ENCODE measurements at regions not wholly inside any gene's neighbourhood (a gene's known extent, or its start where the extent isn't known, plus 50 kb on each side); places are given as distances from the start of the nearest gene placed in this dataset.

DNA sequence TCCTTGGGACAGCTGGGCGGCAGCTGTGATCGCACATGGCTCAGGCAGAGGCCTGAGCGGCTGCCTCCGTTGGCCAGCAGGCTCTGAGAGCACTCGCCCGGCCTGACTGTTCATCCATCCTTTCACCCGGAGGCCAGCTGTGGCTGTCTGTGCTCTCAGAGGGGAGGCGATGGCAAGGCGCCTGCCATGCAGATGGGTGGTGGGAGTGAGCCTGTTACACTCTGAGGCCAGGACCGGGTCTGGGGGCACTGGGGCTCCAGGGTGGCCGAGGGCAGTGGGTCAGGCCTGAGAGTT lies 292.3 kb downstream of the TMEM121 start:
- DNase-seq = no peak

DNA sequence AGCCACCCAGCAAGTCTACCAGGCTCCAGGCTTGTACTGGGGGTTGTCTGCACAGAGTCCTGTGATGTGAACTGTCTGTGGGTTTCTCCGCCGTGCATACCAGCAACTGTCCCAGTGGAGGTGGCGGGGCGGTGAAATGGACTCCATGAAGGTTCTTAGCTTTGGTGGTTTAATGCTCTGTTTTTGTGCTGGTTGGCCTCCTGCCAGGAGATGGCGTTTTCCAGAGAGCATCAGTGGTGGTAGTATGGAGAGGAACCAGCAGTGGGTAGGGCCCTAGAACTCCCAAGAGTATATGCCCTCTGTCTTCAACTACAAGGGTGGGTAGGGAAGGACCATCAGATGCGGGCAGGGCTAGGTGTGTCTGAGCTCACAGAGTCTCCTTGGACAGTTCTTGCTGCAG lies 303.8 kb downstream of the TMEM121 start:
- DNase-seq = no peak

GRCh38 chr14:105836160-105836559 lies 309.8 kb downstream of the TMEM121 start:
- DNase-seq = no peak

GRCh38 chr14:105836730-105837129 lies 310.3 kb downstream of the TMEM121 start:
- no peak for DNase-seq

- no peak for DNase-seq
Measured at GRCh38 chr14:105837349-105838063, 311.1 kb downstream of the TMEM121 start.

DNA sequence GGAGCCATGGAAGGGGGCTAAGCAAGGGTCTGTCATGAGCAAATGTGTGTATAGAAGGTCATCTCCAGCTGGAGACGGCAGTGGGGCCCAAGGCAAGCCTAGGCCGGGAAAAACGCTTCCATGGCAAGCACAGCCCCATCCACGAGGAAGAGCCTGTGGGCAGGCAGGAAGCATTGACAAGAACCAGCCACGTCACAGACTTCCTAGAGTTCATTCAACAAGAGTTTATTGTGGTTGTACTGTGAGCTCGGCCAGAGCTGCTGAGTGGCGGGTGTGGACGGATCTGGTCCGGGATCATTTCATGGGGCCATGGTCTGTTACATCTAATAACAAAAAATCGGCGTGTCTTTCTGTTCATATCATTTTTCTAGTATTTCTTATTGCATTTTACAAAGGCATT lies 311.7 kb downstream of the TMEM121 start:
- no peak for DNase-seq

DNA sequence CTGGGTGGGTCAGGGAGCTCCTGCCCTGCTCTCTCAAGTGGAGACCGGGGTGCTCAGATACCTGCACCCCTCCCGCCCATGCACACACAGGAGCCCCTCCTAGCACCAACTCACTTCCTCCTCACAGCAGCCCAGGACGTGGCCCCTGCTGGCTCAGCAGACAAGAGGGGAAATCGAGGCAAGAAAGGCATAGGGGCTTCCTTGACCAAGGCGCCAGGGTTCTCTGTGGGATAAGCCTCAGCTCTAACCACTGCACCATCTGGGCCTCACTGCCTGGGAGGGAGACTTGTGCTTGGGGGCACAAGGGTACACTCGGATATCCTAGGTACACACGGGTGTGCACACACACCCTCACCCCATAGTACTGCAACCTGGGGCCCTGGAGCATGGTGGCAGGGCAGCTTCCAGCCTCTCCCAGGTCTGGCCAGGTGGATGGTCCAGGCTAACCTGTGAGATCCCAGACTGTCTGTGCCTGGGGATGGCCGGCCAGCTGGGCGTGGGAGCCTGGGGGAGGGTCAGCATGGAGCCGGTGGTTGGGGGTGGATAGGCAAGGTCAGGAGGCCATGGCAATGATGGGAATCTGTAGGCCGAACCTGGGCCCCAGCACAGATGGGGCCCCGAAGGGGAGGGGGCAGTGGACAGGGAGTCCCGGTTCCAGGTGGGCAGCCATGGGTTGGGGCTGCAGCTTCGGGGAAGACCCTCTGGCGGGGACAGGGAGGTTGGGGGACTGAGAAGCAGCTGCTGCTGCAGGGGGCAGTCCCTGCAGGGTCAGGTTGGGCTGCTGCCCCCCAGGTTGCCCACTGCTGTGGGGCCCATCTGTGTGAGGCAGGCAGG lies 312.4 kb downstream of the TMEM121 start:
- DNase-seq = no peak

GRCh38 chr14:105839425-105840265 lies 313.3 kb downstream of the TMEM121 start:
- no peak for DNase-seq

DNA sequence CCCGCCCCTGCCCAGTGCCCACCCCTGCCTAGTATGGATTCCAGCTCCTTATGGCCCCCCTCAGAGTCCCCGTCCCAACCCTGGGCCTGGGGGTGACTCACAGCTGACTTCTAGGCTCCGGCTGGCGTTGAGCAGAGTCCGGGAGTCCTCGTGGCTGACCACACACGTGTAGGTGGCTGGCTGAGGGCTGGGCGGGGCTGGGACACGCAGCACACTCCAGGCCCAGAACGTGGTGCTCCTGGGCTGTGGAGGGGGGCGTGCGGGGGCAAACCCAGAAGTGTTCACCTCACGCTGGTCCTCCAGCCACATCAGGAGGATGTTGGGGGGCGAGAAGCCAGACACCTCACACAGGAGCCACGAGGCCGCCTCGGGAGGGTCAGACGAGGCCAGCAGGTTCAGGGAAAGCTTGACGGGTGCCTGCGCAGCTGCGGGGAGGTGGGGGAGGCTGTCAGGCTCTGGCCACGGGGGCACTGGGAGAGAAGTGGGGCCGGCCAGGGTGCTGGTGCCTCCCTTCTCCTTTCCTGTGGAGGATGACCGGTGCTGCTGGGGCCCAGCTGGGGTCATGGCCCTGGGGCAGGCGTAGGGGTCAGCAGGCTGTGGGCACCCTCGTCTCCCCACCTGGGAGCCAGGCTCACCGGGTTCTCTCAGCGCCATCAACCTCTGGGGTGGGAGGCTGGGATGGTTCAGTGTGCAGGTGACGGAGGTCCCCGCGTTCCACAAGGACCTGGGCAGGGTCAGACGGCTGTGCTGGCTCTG lies 314.1 kb downstream of the TMEM121 start:
- no peak for DNase-seq

- DNase-seq = no peak
Measured at GRCh38 chr14:105841022-105842009, 314.9 kb downstream of the TMEM121 start.

GRCh38 chr14:105842105-105842504 lies 315.7 kb downstream of the TMEM121 start:
- DNase-seq = no peak

GRCh38 chr14:105843444-105844046 lies 317.2 kb downstream of the TMEM121 start:
- no peak for DNase-seq

DNA sequence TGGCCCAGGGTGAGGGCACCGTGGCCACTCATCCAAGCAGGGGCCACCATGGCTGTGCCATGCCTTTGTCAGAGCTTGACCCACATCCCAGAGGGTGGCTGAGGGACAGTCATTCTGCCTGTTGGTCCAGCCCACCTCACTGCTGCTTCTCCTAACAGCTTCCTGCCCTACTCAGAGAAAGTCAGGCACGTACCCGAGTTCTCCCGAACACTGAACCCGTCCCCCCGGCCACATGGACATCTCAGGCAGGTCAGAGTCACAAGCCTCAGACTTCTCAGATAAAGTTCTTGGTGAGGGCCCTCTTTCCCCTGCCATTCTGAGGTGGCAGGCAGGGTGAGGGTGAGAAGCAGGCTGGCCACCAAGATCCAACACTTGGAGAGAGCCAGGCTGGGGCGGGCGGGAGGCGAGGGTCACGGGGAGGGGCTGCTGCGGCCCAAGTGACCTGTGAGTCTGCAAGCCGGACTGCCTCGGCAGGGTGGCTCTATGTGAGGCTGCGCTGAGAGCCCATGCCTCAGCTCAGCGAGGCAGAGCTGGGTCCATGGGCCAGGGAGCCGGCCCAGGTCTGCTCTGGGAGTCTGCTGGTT lies 317.8 kb downstream of the TMEM121 start:
- DNase-seq = no peak

DNA sequence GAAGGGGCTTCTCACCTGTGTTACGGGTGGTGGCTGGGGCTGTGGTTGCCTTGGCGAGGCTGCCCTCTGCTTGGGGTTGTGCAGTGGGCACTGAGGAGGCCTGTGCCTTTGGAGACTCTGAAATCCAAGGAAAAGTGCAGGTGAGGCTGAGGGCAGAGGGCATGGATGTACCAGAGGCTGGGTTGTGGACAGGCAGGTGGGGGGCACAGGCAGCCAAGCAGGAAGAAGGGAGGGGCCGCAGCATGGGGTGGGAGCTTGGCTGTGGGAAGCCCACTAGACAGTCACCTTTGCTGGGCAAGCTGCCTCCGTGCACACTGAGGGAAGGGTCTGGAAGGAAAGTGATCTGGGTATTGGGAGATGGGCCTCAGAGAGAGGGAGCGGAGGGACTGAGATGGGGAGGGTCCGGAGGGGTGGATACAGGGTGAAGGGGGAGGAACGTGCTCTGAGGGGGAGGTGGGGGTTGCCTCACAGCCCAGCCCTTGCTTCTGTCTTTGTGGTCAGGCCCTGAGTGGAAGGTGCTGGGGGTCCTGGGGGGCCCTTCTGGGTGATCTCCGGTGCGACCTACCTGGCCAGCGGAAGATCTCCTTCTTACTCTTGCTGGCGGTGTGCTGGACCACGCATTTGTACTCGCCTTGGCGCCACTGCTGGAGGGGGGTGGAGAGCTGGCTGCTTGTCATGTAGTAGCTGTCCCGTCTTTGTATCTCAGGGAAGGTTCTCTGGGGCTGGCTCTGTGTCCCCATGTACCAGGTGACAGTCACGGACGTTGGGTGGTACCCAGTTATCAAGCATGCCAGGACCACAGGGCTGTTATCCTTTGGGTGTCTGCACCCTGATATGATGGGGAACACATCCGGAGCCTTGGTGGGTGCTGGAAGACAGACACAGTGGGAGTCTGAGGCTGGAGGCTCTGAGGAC lies 318.7 kb downstream of the TMEM121 start:
- DNase-seq = no peak

DNA sequence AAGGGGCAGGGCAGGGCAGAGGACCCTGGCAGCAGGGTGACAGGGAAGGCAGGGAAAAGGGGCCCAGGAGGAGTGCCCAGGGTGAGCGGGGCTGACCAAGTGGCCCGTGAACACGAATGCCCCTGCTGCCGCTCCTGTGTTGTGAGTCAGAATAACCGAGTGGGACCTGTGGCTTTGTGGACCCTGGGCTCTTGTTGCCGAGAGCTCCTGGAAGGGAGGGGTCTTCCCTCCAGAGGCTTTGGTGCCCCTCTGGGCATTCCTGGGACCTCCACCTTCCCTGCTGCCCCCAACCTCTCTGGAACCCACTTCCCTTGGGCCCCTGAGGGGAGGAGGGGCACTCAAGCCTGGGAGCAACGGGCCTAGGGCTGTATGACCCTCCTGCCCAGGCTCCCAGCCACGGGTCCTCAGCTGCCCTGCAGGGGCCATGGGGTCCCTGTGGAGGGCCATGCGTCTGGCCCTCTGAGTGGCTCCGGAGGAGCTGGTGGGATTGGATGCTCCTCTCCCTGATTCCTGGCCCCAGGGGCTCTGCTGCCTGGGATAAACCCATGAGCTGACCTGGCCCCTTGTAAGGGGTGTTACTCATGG lies 319.4 kb downstream of the TMEM121 start:
- DNase-seq = no peak

DNA sequence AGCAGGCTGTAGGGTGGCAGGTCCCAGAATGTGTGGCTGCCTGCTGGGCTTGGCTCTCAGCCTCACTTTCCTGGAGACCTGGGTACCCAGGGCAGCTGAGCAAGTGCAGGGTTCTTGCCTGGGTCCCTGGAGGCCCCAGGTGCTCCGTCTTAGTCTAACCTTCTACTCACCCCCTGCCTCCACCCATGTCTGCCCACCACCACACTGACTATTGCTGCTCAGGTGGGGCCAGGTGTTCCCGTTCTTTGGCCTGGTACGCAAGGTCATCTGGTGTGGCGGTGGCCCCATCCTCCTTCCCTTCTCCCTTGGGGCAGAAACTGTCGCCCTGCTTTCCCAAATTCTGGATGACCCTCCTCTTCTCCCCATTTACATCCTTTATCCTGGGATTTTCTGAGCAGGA lies 319.9 kb downstream of the TMEM121 start:
- no peak for DNase-seq

DNA sequence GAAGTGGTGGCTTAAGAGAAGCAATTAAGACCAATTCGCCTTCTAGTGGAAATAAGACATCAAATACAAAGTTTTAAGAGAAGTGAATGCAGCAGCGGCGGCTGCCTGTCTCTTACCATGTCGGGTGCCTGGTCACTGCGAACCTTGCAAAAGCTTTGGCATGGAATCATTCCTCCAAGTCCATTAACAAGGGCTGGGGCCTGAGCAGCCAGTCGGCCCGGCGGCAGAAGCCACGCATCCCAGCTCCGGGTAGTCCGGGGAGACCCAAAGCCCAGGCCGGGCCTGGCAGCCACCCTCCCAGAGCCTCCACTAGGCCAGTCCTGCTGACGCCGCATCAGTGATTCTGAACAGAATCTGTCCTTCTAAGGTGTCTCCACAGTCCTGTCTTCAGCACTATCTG lies 321.0 kb downstream of the TMEM121 start:
- no peak for DNase-seq

- DNase-seq = no peak
Measured at GRCh38 chr14:105848570-105848969, 322.2 kb downstream of the TMEM121 start.

GRCh38 chr14:105849933-105850626 lies 323.7 kb downstream of the TMEM121 start:
- no peak for DNase-seq

All from activated CD8-positive, alpha-beta memory T cell treated with anti-CD3 and anti-CD28 coated beads, Interleukin-2, amount 50 U/mL, for 4 hours (primary cell).